Suppressor macrophage treated with lipopolysaccharide for 4 hours (primary cell): ENCODE measurements at regions not wholly inside any gene's neighbourhood (a gene's known extent, or its start where the extent isn't known, plus 50 kb on each side); places are given as distances from the start of the nearest gene placed in this dataset.
"Not testable (repeated sequence)": the region's sequence is repeated elsewhere in the genome, so short reads cannot be mapped to it uniquely, and the experiment has no call there.

Source experiments
- DNase-seq: peaks from one replicate; pipeline ENCODE4 v3.0.0-alpha.2; 2020

- not testable (repeated sequence) for DNase-seq
These were observed 140.9 kb downstream of the LIG4 start for GRCh38 chr13:108074429-108074828.

- DNase-seq, result no peak
These were observed 144.4 kb downstream of the LIG4 start for GRCh38 chr13:108070925-108071324.

GRCh38 chr13:108070491-108070890, 144.8 kb downstream of the LIG4 start:
- DNase-seq, result no peak

- DNase-seq, result no peak
These were observed 145.7 kb downstream of the LIG4 start for GRCh38 chr13:108069521-108070210.

GRCh38 chr13:108064372-108064771, 151.0 kb downstream of the LIG4 start:
- DNase-seq, result not testable (repeated sequence)

GRCh38 chr13:108060111-108060510, 155.2 kb downstream of the LIG4 start:
- DNase-seq, result no peak

- DNase-seq, result no peak
These were observed 159.1 kb downstream of the LIG4 start for GRCh38 chr13:108056278-108056677.

GRCh38 chr13:108049211-108049610, 166.1 kb downstream of the LIG4 start:
- DNase-seq, result no peak

- DNase-seq, result no peak
These were observed 170.4 kb downstream of the LIG4 start for GRCh38 chr13:108044954-108045353.

- not testable (repeated sequence) for DNase-seq
These were observed 172.5 kb downstream of the LIG4 start for GRCh38 chr13:108042866-108043265.

- no peak for DNase-seq
These were observed 178.0 kb downstream of the LIG4 start for GRCh38 chr13:108037348-108037747.

- no peak for DNase-seq
These were observed 178.9 kb downstream of the LIG4 start for GRCh38 chr13:108036411-108036932.

GRCh38 chr13:108034909-108035410, 180.4 kb downstream of the LIG4 start:
- no peak for DNase-seq

- DNase-seq, result no peak
These were observed 181.3 kb downstream of the LIG4 start for GRCh38 chr13:108033800-108034707.

GRCh38 chr13:108031865-108032264, 183.5 kb downstream of the LIG4 start:
- DNase-seq, result no peak

GRCh38 chr13:108030769-108031168, 184.6 kb downstream of the LIG4 start:
- no peak for DNase-seq

GRCh38 chr13:108026680-108027410, 188.5 kb downstream of the LIG4 start:
- DNase-seq, result no peak

GRCh38 chr13:108020027-108020426, 195.3 kb downstream of the LIG4 start:
- no peak for DNase-seq

GRCh38 chr13:108018371-108018870, 196.9 kb downstream of the LIG4 start:
- no peak for DNase-seq

GRCh38 chr13:108006619-108007018, 208.7 kb downstream of the LIG4 start:
- DNase-seq, result no peak

- no peak for DNase-seq
These were observed 210.1 kb downstream of the LIG4 start for GRCh38 chr13:108005231-108005630.

GRCh38 chr13:108003626-108004025, 211.7 kb downstream of the LIG4 start:
- no peak for DNase-seq

GRCh38 chr13:108000998-108001397, 214.3 kb downstream of the LIG4 start:
- DNase-seq, result no peak
